ENCODE measurements at regions not wholly inside any gene's neighbourhood (a gene's known extent, or its start where the extent isn't known, plus 50 kb on each side); places are given as distances from the start of the nearest gene placed in this dataset.

DNA sequence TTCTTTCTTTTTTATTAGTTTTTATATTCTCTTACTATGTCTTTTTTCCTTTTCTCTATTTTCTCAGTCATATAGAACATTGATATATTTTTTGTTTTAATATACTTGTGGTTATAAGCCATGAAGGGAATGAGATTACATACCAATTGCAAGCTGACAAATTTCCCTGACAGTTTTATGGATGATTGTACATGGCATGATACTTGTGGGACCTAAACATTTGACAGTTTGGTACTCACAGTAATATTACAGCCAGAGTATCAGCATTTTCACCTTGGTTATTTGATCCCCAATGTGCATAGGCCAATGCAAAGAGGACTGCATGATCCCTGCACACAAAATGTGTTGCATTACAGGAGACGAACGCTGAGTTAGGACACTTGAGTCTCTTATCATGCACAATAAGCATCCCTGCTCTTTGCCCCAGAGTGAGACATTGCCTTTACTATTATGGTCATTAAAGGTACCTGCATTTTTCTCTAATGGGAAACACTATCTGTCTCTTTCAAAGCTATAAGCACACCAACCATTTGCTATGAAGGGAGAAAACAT is 713.4 kb upstream of the PCDH20 start:
- TF ChIP-seq ZNF274 (IDR thresholded peaks at IDR 0.05; ENCODE audit: low read depth, low read length) (no peak), SUZ12 (IDR thresholded peaks at IDR 0.05; ENCODE audit: extremely low read depth, insufficient read depth, insufficient read length) (no peak)
